K562 (cell line): ENCODE measurements at regions not wholly inside any gene's neighbourhood (a gene's known extent, or its start where the extent isn't known, plus 50 kb on each side); places are given as distances from the start of the nearest gene placed in this dataset.

Source experiments
- ARID2 ChIP-seq: fragments of 450-650 bp; IDR thresholded peaks from 2 replicates; pipeline ENCODE4 v1.6.1; 2017; ENCODE audit warnings: antibody characterized with exemption, mild to moderate bottlenecking
- BDP1 ChIP-seq: IDR thresholded peaks from 3 replicates; pipeline ENCODE4 v1.6.1; 2011; ENCODE audit not compliant: insufficient read length, insufficient read depth
- CTCF ChIP-seq, 3 experiments: IDR thresholded peaks in 2 of 3; conservative IDR thresholded peaks in 1 of 3; 2 replicates each; pipeline ENCODE4 v1.5.1; 2011 to 2012; ENCODE audit warnings: low read length in 3 of 3, mild to moderate bottlenecking in 3 of 3, control low read depth in 2 of 3, improper control_type of control experiment in 1 of 3, inconsistent platforms in 1 of 3, low read depth in 1 of 3, mixed read lengths in 1 of 3, moderate library complexity in 1 of 3; ENCODE audit not compliant: insufficient read depth in 2 of 3
- EP300 ChIP-seq: IDR thresholded peaks from 2 replicates; pipeline ENCODE4 v1.6.1; 2012; ENCODE audit warnings: low read length, improper control_type of control experiment
- HNRNPL ChIP-seq: fragments of 200-400 bp; formaldehyde crosslinking; IDR thresholded peaks from 2 replicates; pipeline ENCODE4 v1.6.1; 2017; ENCODE audit warnings: low read depth, mild to moderate bottlenecking, low read length
- RCOR1 ChIP-seq, 2 experiments: IDR thresholded peaks; 2 replicates each; pipeline ENCODE4 v1.6.1; 2012; ENCODE audit warnings: low read depth in 2 of 2, low read length in 2 of 2, borderline replicate concordance in 1 of 2, improper control_type of control experiment in 1 of 2
- RFX1 ChIP-seq: fragments of 450-650 bp; IDR thresholded peaks from 2 replicates; pipeline ENCODE4 v1.6.1; 2016; ENCODE audit warnings: mild to moderate bottlenecking, moderate library complexity
- SMARCC2 ChIP-seq: fragments of 450-650 bp; IDR thresholded peaks from 2 replicates; pipeline ENCODE4 v1.6.1; 2017; ENCODE audit warnings: antibody characterized with exemption, moderate library complexity, mild to moderate bottlenecking, low read depth
- SNAPC5 ChIP-seq: fragments of 250-450 bp; sonication (Bioruptor Pico); IDR thresholded peaks from 2 replicates; pipeline ENCODE4 v1.8.0; 2021; ENCODE audit warnings: moderate library complexity, mild to moderate bottlenecking, inconsistent platforms
- SRSF7 ChIP-seq: fragments of 200-400 bp; formaldehyde crosslinking; optimal IDR thresholded peaks from 2 replicates; pipeline ENCODE3; 2017; ENCODE audit warnings: mild to moderate bottlenecking, low read depth, low read length
- ZNF324 ChIP-seq: fragments of 250-450 bp; sonication (Bioruptor Pico); IDR thresholded peaks from 2 replicates; pipeline ENCODE4 v1.4.0; 2020; ENCODE audit warnings: mild to moderate bottlenecking
- ZNF740 ChIP-seq, 3 experiments: fragments of 200-800 bp in 1 of 3; sonication (Bioruptor generic) in 1 of 3; sonication (generic) in 1 of 3; formaldehyde crosslinking in 1 of 3; IDR thresholded peaks; 2 replicates each; pipeline versions ENCODE4 v1.6.1 to v1.8.0; 2016 to 2022; ENCODE audit warnings: mild to moderate bottlenecking in 2 of 3, missing compliant biosample characterization in 2 of 3, missing genetic modification characterization in 2 of 3, missing genetic modification reagents in 1 of 3
- TF ChIP-seq, protein P1 (sequence below): IDR thresholded peaks from 3 replicates; pipeline ENCODE4 v1.6.1; 2011; ENCODE audit warnings: borderline replicate concordance, mild to moderate bottlenecking, moderate library complexity; ENCODE audit not compliant: insufficient read length; ENCODE audit errors: extremely low read depth
- TF ChIP-seq, protein P2 (sequence below): fragments of 450-650 bp; IDR thresholded peaks from 2 replicates; pipeline ENCODE4 v1.6.1; 2016

DNA sequence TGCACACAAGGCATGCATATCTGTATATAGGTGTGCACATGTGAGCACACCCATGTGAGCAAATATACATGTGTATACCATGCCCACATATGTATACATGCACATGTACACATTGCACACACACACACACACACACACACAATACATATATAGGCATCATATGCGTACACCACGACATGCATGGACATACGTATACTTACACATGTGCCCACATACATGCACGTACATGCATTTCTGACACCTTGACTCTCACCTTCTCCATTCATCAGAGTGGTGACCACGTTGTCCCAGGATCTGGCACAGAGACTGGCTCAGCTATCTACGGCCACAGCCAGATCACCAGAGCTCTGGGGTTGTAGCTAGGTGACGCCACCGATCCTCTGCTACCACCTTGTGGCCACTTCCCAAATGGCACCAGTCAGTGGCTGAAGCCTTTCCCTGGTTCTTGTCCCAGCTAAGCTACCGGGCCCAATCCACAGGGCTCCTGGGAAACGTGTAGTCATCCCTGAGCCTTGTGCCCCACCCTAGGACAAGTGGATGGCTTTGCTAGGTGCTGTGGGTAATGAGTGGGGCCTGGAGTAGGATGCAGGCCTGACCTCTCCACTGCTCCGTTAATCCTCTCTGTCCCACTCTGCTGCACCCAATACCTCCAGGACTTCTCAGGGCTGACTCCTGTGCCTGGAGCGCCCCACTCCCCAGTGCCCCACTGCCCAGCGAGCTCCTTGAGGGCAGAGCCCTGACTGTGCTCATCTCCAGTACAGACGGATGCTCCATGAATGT, 194.4 kb downstream of the RGS3 start (continued):
- TF ChIP-seq, protein P1, sequence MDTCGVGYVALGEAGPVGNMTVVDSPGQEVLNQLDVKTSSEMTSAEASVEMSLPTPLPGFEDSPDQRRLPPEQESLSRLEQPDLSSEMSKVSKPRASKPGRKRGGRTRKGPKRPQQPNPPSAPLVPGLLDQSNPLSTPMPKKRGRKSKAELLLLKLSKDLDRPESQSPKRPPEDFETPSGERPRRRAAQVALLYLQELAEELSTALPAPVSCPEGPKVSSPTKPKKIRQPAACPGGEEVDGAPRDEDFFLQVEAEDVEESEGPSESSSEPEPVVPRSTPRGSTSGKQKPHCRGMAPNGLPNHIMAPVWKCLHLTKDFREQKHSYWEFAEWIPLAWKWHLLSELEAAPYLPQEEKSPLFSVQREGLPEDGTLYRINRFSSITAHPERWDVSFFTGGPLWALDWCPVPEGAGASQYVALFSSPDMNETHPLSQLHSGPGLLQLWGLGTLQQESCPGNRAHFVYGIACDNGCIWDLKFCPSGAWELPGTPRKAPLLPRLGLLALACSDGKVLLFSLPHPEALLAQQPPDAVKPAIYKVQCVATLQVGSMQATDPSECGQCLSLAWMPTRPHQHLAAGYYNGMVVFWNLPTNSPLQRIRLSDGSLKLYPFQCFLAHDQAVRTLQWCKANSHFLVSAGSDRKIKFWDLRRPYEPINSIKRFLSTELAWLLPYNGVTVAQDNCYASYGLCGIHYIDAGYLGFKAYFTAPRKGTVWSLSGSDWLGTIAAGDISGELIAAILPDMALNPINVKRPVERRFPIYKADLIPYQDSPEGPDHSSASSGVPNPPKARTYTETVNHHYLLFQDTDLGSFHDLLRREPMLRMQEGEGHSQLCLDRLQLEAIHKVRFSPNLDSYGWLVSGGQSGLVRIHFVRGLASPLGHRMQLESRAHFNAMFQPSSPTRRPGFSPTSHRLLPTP: no peak
- TF ChIP-seq, protein P2, sequence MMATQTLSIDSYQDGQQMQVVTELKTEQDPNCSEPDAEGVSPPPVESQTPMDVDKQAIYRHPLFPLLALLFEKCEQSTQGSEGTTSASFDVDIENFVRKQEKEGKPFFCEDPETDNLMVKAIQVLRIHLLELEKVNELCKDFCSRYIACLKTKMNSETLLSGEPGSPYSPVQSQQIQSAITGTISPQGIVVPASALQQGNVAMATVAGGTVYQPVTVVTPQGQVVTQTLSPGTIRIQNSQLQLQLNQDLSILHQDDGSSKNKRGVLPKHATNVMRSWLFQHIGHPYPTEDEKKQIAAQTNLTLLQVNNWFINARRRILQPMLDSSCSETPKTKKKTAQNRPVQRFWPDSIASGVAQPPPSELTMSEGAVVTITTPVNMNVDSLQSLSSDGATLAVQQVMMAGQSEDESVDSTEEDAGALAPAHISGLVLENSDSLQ: no peak
- TF ChIP-seq SNAPC5 (no peak), RCOR1 (IDR thresholded peaks at IDR 0.05; ENCODE audit: borderline replicate concordance in 1 of 2, low read depth in 2 of 2, low read length in 2 of 2) (0 out of 4 replicates have a peak, but pooled peaks of 1 of the 2 experiments have one; percentile 5), SRSF7 (no peak), ZNF740 (CRISPR knock-in tag; IDR thresholded peaks at IDR 0.05) (no peak), ZNF740 (tag; IDR thresholded peaks at IDR 0.05) (no peak), ARID2 (peak; percentile 53; the same call in 1 of the 2 replicates), HNRNPL (no peak), EP300 (no peak), RFX1 (peak; percentile 8; the same call in 1 of the 2 replicates), ZNF324 (CRISPR knock-in tag) (no peak), CTCF (IDR thresholded peaks at IDR 0.05 in 2 of 3, conservative IDR thresholded peaks at IDR 0.05 in 1 of 3; ENCODE audit: insufficient read depth in 2 of 3, low read depth in 1 of 3, low read length in 3 of 3) (peak; percentile 92 to 96 (median 94)), SMARCC2 (no peak), BDP1 (no peak)
